ENCODE measurements at regions not wholly inside any gene's neighbourhood (a gene's known extent, or its start where the extent isn't known, plus 50 kb on each side); places are given as distances from the start of the nearest gene placed in this dataset.

DNA sequence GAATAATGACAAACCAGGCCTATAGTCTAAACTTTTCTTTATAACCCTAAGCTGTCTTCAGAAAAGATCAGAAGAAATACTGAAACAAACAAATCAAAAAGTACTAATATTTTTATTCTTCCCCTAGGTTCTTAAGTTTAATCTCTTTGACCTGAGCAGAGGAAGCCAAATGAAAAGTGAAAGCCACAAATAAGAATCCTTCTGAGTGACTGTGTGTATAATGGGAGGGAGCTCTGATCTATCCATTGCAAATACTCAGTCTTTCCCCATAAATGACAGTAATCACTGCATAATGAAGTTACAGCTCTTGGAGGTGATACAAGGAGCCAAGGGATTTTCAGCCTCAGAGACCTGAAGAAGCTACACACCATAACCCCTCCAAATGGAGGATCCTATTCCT is 126.9 kb upstream of the ATP10B start:
- no peak for TF ChIP-seq CTCF (IDR thresholded peaks at IDR 0.05)
- TF ChIP-seq POLR2A (IDR thresholded peaks at IDR 0.05), result no peak
